Loucy (cell line): ENCODE measurements at regions not wholly inside any gene's neighbourhood (a gene's known extent, or its start where the extent isn't known, plus 50 kb on each side); places are given as distances from the start of the nearest gene placed in this dataset.

ENCODE experiments used
- H2AFZ ChIP-seq: fragments of 200-600 bp; sonication (generic); 2 replicates; pipeline ENCODE4 v1.6.0; 2016; ENCODE audit warnings: antibody characterized with exemption, mild to moderate bottlenecking, low read length, moderate library complexity
- H3F3A ChIP-seq: fragments of 200-600 bp; 2 replicates; pipeline ENCODE4 v1.6.0; 2016; ENCODE audit warnings: antibody characterized with exemption, low read depth, mild to moderate bottlenecking
- H3K27me3 ChIP-seq: fragments of 200-600 bp; sonication (generic); 2 replicates; pipeline ENCODE4 v1.6.1; 2014; ENCODE audit warnings: low read length, mild to moderate bottlenecking; ENCODE audit not compliant: insufficient read depth, poor library complexity, severe bottlenecking
- H3K36me3 ChIP-seq: fragments of 200-600 bp; sonication (generic); 2 replicates; pipeline ENCODE4 v1.6.1; 2016; ENCODE audit warnings: low read length; ENCODE audit not compliant: insufficient read depth
- H3K4me1 ChIP-seq: fragments of 200-600 bp; sonication (generic); 2 replicates; pipeline ENCODE4 v1.5.1; 2014; ENCODE audit warnings: low read length, mild to moderate bottlenecking; ENCODE audit not compliant: insufficient read depth, poor library complexity, severe bottlenecking
- H3K4me2 ChIP-seq: fragments of 200-600 bp; sonication (generic); 2 replicates; pipeline ENCODE4 v1.6.0; 2014; ENCODE audit warnings: antibody characterized with exemption, low read length, low read depth, mild to moderate bottlenecking; ENCODE audit not compliant: poor library complexity, severe bottlenecking
- H3K4me3 ChIP-seq: fragments of 200-600 bp; sonication (generic); 2 replicates; pipeline ENCODE4 v1.5.1; 2014; ENCODE audit warnings: low read length, mild to moderate bottlenecking, mixed read lengths; ENCODE audit not compliant: poor library complexity, severe bottlenecking
- H3K79me2 ChIP-seq: fragments of 200-600 bp; sonication (generic); 2 replicates; pipeline ENCODE4 v1.6.1; 2014; ENCODE audit warnings: low read length; ENCODE audit not compliant: insufficient read depth
- H3K9ac ChIP-seq: fragments of 200-600 bp; sonication (generic); 2 replicates; pipeline ENCODE4 v1.6.0; 2014; ENCODE audit warnings: mild to moderate bottlenecking, low read depth, low read length, moderate library complexity; ENCODE audit not compliant: poor library complexity, severe bottlenecking
- H3K9me2 ChIP-seq: fragments of 200-600 bp; sonication (generic); replicated peaks from 2 replicates; pipeline ENCODE4 v1.6.1; 2016; ENCODE audit warnings: low read depth, low read length, mixed read lengths
- H3K9me3 ChIP-seq: fragments of 200-600 bp; sonication (generic); 2 replicates; pipeline ENCODE4 v1.6.1; 2014; ENCODE audit warnings: mild to moderate bottlenecking, antibody characterized with exemption, low read length, low read depth; ENCODE audit not compliant: insufficient read depth
- H4K20me1 ChIP-seq: fragments of 200-600 bp; sonication (generic); 2 replicates; pipeline ENCODE4 v1.6.0; 2014; ENCODE audit warnings: antibody characterized with exemption, low read length, mild to moderate bottlenecking; ENCODE audit not compliant: insufficient read depth, poor library complexity, severe bottlenecking
- EZH2phosphoT487 ChIP-seq: fragments of 200-600 bp; IDR thresholded peaks from 2 replicates; pipeline ENCODE4 v1.6.1; 2018; ENCODE audit warnings: antibody characterized with exemption, mild to moderate bottlenecking, moderate library complexity, borderline replicate concordance
- TF ChIP-seq, protein P1 (sequence below): fragments of 200-600 bp; sonication (generic); conservative IDR thresholded peaks from 2 replicates; pipeline ENCODE4 v1.5.1; 2014; ENCODE audit warnings: mild to moderate bottlenecking, antibody characterized with exemption, low read length

DNA sequence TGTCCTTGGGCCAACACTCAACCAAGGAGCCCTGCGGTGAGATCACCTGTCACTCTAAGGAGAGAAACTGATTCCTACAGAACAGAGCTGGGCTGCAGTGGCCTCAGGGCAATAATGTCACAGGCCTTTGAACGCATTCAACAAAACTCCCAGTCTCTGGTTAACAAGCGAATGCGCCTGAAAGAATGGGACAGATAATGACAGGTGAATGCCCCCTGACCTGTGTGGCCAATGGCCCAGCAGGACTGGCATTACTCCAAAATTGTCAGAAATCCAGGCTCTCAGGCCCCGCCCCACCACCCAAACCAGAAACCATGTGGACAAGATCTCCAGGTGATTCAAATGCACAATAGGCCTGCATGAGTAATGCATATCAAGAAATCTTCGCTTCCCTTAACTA, 277.7 kb upstream of the KLF6 start:
- Histone ChIP-seq H2AFZ (no peak overlapping the region), H3K36me3 (no peaks in the 10 kb centered on the region), H3K4me3 (no peak overlapping the region), H3K79me2 (no peaks in the 10 kb centered on the region), H3K9ac (no peak overlapping the region), H3K4me1 (peaks cover 26% of the 10 kb centered on the region), H3K9me3 (no peaks in the 10 kb centered on the region), H3K4me2 (no peak overlapping the region), H4K20me1 (no peaks in the 10 kb centered on the region), H3K9me2 (no peaks in the 10 kb centered on the region), H3K27me3 (no peaks in the 10 kb centered on the region), H3F3A (0 out of 2 replicates have a peak, but pooled peaks cover 5% of the 10 kb centered on the region)
- TF ChIP-seq EZH2phosphoT487: no peak
- TF ChIP-seq, protein P1, sequence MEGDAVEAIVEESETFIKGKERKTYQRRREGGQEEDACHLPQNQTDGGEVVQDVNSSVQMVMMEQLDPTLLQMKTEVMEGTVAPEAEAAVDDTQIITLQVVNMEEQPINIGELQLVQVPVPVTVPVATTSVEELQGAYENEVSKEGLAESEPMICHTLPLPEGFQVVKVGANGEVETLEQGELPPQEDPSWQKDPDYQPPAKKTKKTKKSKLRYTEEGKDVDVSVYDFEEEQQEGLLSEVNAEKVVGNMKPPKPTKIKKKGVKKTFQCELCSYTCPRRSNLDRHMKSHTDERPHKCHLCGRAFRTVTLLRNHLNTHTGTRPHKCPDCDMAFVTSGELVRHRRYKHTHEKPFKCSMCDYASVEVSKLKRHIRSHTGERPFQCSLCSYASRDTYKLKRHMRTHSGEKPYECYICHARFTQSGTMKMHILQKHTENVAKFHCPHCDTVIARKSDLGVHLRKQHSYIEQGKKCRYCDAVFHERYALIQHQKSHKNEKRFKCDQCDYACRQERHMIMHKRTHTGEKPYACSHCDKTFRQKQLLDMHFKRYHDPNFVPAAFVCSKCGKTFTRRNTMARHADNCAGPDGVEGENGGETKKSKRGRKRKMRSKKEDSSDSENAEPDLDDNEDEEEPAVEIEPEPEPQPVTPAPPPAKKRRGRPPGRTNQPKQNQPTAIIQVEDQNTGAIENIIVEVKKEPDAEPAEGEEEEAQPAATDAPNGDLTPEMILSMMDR: no peak

DNA sequence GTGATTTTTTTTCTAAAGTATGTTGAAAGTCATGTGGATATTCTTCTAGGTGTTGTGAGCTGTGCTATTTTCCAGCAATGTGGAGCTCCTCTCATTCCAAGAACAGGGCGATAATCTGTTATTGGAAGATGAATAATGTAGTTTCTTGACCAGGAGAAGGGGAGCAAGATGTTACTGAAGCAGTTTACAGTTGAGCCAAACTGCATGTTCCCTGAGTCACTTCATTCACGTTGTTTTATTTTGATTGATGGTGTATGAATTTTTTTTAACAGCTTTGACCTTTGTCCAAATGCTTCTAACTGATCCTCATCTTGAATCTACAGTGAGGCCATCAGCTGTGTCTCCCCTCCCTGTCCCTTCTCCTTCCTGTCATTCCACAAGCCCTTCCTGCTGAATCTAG, 277.1 kb upstream of the KLF6 start:
- 0 out of 2 replicates have a peak, but pooled peaks cover 5% of the 10 kb centered on the region for H3F3A ChIP-seq
- no peaks in the 10 kb centered on the region for H3K27me3 ChIP-seq
- H3K79me2 ChIP-seq: no peaks in the 10 kb centered on the region
- H3K9ac ChIP-seq: no peak overlapping the region
- H3K9me2 ChIP-seq: no peaks in the 10 kb centered on the region
- no peak overlapping the region for H3K4me2 ChIP-seq
- H2AFZ ChIP-seq: no peak overlapping the region
- H4K20me1 ChIP-seq: no peaks in the 10 kb centered on the region
- no peaks in the 10 kb centered on the region for H3K9me3 ChIP-seq
- peaks cover 29% of the 10 kb centered on the region for H3K4me1 ChIP-seq
- TF ChIP-seq, protein P1: no peak
- TF ChIP-seq EZH2phosphoT487: no peak
- H3K4me3 ChIP-seq: no peak overlapping the region
- H3K36me3 ChIP-seq: no peaks in the 10 kb centered on the region

DNA sequence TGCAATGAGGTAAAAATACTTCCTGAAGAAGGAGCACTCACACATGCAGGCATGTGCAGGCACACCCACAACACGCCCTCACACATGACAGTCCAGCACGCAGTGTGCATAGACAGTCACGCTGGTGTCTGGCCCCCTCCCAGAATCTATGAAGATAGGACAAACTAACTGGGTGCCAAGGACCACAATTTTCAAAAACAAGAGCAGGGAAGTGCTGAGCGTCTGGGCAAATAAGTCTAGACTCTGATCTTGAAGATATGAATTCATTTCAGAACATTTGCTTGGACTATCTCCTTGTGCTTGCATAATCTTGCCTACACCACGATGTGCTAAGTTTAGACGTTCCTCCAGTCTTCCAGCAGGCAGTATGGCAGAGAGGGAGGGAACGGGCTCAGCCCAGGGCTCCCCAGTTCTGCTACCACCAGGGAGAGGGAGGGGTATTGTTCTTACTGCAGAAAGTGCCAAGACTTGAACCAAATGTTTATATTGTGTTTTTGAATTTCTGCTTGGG, 276.5 kb upstream of the KLF6 start:
- TF ChIP-seq, protein P1: no peak
- TF ChIP-seq EZH2phosphoT487: no peak
- Histone ChIP-seq H3K36me3 (no peaks in the 10 kb centered on the region), H3K9me2 (no peaks in the 10 kb centered on the region), H2AFZ (no peak overlapping the region), H3K9ac (no peak overlapping the region), H4K20me1 (no peaks in the 10 kb centered on the region), H3K9me3 (no peaks in the 10 kb centered on the region), H3K79me2 (no peaks in the 10 kb centered on the region), H3K27me3 (no peaks in the 10 kb centered on the region), H3K4me3 (no peak overlapping the region), H3K4me2 (no peak overlapping the region), H3K4me1 (peaks cover 29% of the 10 kb centered on the region), H3F3A (0 out of 2 replicates have a peak, but pooled peaks cover 5% of the 10 kb centered on the region)
